HG03103 (cell line): ENCODE measurements at regions not wholly inside any gene's neighbourhood (a gene's known extent, or its start where the extent isn't known, plus 50 kb on each side); places are given as distances from the start of the nearest gene placed in this dataset.
"Not testable (repeated sequence)": the region's sequence is repeated elsewhere in the genome, so short reads cannot be mapped to it uniquely, and the experiment has no call there.

Experiments used
- ATAC-seq: cut with Tn5 transposase; IDR thresholded peaks from one replicate; pipeline ENCODE4 v1.9.1; 2021; ENCODE audit warnings: low read depth; ENCODE audit not compliant: unreplicated experiment

DNA sequence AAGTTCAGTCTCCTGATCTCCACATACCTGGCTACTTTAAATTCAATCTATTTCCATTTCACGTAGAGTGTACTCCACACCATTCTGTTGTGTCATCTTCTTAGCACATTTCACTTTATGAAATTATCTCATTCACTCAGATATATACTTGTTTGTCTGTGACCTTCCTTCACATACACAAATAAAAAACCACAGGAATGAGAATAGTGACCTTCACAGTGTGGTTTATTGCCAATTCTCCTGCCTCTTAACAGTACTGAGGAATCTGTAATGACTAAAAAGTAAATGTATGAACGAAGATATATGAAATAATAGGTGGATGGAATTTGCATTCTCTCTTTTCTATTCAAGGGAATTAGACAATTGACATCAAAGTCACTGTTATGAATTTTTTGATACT, 183.9 kb upstream of the PCDH7 start:
- no peak for ATAC-seq

DNA sequence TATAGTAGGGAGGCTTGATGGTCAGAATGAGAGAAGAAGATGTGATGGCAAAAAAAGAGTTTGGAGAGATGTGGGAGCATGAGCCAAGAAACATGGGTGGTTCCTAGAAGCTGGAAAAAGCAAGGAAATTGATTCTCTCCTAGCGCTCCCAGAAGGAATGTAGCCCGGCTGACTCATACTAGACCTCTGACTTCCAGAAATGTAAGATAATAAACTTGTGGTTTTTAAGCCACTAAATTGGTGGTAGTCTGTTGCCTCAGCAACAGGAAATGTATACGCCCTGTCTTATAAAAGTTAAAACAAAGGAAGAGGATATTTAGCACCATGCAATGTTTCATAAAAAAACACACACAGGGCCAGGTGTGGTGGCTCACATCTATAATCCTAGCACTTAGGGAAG, 182.7 kb upstream of the PCDH7 start:
- no peak for ATAC-seq

DNA sequence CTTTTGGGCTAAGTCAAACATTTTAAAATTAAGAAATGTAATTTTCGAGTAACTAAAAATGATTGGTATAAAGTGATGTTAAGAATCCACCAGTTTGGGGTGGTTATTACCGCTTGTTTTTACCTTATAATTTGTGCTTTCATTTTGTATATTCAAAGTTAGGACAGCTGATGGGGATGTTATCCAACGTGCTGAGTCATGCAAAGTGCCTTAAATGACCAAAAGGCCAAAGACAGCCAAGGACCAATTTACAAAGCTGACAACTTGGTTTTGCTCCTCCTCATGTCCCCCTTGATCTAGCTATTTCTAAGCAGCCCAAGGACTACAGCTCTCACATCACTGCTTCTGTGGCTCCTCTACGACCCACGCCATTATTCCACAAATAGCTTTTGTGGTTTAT, 181.4 kb upstream of the PCDH7 start:
- ATAC-seq, result no peak

DNA sequence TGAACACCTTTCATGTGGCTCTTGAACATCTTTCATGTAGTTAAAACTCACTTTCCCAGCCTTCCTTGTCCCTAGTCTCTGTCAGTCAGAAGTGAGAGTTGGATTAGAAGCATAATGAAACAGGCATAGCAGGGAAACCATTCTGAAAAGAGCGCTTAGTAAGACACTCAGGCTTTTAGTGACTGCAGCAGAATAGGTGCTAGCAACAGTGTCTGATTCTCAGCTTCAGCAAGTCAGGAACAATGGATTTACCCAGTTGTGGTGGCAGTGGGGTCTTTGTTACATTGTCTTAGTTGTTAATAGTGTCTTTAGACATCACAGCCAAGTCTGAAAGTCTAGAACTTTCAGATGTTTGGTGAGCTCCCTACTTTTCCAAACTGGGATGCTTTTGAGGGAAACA, 177.1 kb upstream of the PCDH7 start:
- no peak for ATAC-seq

GRCh38 chr4:30553151-30553550, 167.0 kb upstream of the PCDH7 start:
- ATAC-seq, result no peak

GRCh38 chr4:30553706-30554105, 166.5 kb upstream of the PCDH7 start:
- ATAC-seq, result no peak

DNA sequence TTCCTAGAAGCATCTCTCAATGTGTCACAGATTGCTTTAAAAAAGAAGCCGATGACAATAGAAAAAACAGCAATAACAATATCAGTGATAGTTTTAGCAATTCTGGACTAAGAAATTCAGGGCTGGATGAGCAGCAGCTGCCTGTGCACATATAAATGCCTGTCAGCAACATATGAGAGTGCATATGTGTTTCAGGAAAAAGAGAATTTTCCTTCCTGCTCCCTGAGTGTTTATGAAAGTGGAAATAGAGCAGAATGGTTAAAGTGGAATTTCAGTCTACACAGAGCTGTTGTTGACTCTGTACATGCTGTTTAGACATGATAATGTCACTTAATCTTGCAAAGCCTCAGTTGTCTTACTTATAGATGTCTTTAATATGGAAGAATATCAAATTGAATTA, 164.4 kb upstream of the PCDH7 start:
- no peak for ATAC-seq

GRCh38 chr4:30559481-30559880, 160.7 kb upstream of the PCDH7 start:
- no peak for ATAC-seq

DNA sequence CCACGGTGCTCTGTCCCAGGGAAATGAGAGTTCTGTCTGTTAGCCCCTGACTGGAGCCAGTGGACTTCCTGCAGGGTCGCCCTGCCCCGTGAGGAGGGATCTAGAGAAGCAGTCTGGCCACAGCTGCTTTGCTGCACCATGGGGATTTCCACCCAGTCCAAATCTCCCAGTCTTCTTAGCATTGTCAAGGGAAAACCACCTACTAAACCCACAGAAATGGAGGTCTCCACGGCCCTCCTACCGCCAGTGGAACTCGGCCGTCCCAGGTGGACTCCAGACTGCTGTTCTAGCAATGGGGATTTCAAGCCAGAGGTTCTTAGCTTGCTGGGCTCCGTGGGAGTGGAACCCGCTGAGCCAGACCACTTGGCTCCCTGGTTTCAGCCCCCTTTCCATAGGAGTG, 133.3 kb upstream of the PCDH7 start:
- no peak for ATAC-seq

- ATAC-seq, result not testable (repeated sequence)
Observed at GRCh38 chr4:30589669-30590068, 130.5 kb upstream of the PCDH7 start.

GRCh38 chr4:30600246-30601017, 119.7 kb upstream of the PCDH7 start:
- ATAC-seq, result no peak

DNA sequence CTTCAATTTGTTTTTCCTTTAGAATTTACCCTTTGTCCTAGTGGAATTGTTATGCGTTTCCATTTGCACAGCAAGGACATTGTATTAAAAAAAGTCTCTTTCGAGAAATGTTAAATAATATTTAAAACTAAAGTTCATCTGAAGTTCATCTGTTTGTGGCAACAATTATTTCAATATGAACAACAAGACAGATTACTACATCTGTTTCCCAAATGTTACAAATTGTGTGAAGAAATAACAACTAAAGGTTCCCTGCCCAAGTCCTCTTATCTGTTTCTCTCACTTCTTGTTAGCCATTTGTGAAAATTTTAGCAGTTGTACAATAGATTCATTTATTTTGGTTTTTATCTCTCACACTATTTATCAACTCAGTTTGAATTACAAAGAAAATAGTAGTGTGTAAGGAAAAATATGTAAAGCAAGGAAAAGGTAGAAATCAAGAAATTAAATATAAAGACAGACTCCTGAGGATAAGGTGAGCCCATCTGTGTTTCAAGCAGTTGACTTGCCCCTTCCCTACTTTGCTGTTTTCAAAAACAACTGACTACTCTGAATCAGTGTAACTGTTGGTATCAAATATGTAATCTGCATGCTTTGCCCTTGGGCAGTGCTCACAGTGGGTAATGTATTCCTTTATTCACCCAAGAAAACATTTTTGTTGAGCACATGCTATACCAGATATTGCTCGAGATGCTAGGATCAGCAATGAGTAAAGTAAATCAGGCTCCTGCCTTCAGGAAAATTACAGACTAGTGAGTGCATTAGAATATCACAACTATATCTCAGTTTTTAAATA, 118.9 kb upstream of the PCDH7 start:
- no peak for ATAC-seq

GRCh38 chr4:30605616-30606190, 114.5 kb upstream of the PCDH7 start:
- no peak for ATAC-seq

GRCh38 chr4:30610361-30610760, 109.8 kb upstream of the PCDH7 start:
- ATAC-seq, result no peak

DNA sequence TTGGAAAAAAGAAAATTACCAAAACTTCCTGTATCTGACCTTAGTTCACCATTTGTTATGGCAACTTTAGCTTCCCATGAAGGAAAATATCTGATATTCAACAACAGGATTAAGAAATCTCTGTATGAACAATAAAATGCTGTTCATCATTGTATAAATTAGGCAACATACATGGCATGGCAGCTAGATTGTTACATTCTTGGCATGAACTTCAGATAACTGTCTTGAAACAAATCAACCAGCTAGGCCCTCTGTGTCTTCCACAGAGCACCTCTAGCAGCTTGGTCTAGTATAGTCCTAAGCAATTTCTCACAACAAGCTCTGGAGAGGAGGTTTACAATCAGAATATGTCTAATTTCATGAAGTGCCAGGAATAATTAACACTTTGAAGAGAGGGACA, 105.4 kb upstream of the PCDH7 start:
- ATAC-seq, result no peak

DNA sequence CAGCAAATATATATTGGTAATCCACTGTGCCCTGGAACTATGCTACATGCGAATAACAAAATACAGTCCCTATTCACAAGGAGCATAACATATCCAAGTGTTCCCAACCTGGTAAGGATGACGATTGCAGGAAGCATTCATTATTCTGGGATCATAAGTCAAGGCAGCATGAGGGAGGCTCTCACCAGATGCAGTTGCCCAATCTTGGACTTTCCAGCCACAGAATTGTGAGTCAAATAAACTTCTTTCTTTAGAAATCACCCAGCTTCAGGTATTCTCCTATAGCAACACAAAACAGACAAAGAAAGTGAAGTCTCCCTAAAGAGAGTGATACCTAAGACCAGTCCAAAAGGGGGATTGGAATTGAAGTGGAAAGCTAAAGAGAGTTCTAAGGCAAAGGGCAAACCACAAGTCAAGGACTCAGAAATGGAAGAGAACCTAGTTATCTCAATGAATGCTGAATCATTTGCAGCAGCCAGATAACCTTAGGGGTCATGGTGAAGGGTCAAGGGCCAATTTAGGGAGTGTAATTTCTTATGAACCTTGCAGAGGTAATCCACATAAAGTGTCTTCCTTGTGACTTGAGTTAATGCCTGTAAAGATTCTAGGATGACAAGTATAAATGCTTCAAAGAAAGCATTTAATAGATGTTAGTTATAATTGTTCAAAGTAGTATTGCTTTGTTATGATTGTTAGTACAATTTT, 103.1 kb upstream of the PCDH7 start:
- ATAC-seq, result no peak

DNA sequence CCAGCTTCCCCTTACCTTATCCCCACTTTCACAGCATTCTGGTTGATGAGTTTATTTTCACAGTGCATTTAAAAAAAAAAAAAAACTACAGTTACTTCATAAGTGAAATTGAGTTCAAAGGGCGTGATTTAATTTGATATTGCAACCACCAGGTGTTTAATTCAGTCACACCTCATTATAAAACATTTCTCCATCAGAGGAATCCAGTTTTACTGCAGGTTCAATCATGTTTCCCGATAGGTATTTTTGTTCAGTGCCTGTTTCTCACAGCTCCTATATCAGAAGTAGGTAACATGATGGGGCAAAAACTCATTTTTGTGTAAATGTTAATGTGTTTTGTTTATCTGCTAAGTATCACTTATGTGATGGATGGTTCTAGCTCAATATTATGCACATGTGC, 102.3 kb upstream of the PCDH7 start:
- no peak for ATAC-seq

DNA sequence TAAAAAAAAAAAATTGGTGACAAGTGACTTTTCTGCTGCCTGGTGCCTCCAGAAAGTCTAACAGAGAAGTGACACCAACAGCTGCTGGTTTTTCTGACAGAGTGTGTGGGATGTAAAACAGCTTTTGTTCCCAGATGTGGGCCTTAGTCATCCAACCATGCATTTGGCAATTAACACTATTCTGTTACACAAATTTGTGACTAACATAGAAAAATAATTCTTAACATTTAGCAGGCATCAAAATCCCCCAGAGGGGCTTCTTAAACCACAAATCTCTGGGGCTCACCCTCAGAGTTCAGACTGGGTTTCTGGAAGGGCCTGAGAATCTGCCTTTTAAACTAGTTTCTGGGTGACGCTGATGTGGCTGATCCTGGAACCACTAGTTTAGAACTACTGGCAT, 100.5 kb upstream of the PCDH7 start:
- no peak for ATAC-seq

- ATAC-seq, result no peak
Observed at GRCh38 chr4:30620711-30621110, 99.5 kb upstream of the PCDH7 start.

GRCh38 chr4:30630431-30630830, 89.7 kb upstream of the PCDH7 start:
- ATAC-seq, result no peak

- no peak for ATAC-seq
Observed at GRCh38 chr4:30632751-30633150, 87.4 kb upstream of the PCDH7 start.
